Gastroesophageal sphincter (tissue), 4 donors: ENCODE measurements at regions not wholly inside any gene's neighbourhood (a gene's known extent, or its start where the extent isn't known, plus 50 kb on each side); places are given as distances from the start of the nearest gene placed in this dataset.

Experiments
- ATAC-seq: fragments of 150-250 bp; one replicate; pipeline ENCODE4 v1.9.1; 2016; ENCODE audit warnings: mild to moderate bottlenecking, moderate library complexity
- H3K27ac ChIP-seq, 4 donors: fragments of 200-600 bp; sonication (generic) in 3 of 4; 1 replicate in 3 of 4; 2 replicates in 1 of 4; pipeline ENCODE4 v1.5.1; 2016 to 2019
- H3K27me3 ChIP-seq: fragments of 200-600 bp; sonication (generic); one replicate; pipeline ENCODE4 v1.5.1; 2019
- H3K36me3 ChIP-seq, 2 donors: fragments of 200-600 bp; sonication (generic); one replicate each; pipeline ENCODE4 v1.5.1; 2019; ENCODE audit warnings: control low read depth in 1 of 2
- H3K4me1 ChIP-seq, 3 donors: fragments of 200-600 bp; sonication (generic); 1 replicate in 2 of 3; 2 replicates in 1 of 3; pipeline ENCODE4 v1.5.1; 2016 to 2019; ENCODE audit warnings: control low read depth in 2 of 3
- H3K4me3 ChIP-seq, 2 donors: fragments of 200-600 bp; sonication (generic); one replicate each; pipeline ENCODE4 v1.5.1; 2019; ENCODE audit warnings: mild to moderate bottlenecking in 1 of 2, moderate library complexity in 1 of 2
- H3K9me3 ChIP-seq, 3 donors: fragments of 200-600 bp; sonication (generic); one replicate each; pipeline ENCODE4 v1.5.1; 2017 to 2019; ENCODE audit warnings: control low read depth in 2 of 3
- EP300 ChIP-seq: sonication (generic); formaldehyde crosslinking; IDR thresholded peaks from one replicate; pipeline ENCODE4 v1.6.1; 2017; ENCODE audit warnings: antibody characterized with exemption, mild to moderate bottlenecking
- POLR2A ChIP-seq, 2 donors: fragments of 450-650 bp; IDR thresholded peaks; one replicate each; pipeline ENCODE4 v1.6.1; 2017; ENCODE audit warnings: antibody characterized with exemption in 2 of 2, mild to moderate bottlenecking in 2 of 2, moderate library complexity in 1 of 2
- POLR2AphosphoS5 ChIP-seq: sonication (generic); formaldehyde crosslinking; IDR thresholded peaks from one replicate; pipeline ENCODE4 v1.6.1; 2017; ENCODE audit warnings: antibody characterized with exemption
- WGBS, 2 donors: methylation state at CpG; one replicate each; pipeline ENCODE4 v1.1.5; 2018; ENCODE audit warnings: low coverage in 1 of 2; 5-methylcytosine and 5-hydroxymethylcytosine counted together
- TF ChIP-seq, protein P1 (sequence below), 4 experiments: fragments of 200-600 bp in 2 of 4; fragments of 450-650 bp in 2 of 4; sonication (generic) in 1 of 4; IDR thresholded peaks; one replicate each; pipeline ENCODE4 v1.5.1; 2017 to 2019; ENCODE audit warnings: antibody characterized with exemption in 4 of 4, mild to moderate bottlenecking in 2 of 4, moderate library complexity in 2 of 4

DNA sequence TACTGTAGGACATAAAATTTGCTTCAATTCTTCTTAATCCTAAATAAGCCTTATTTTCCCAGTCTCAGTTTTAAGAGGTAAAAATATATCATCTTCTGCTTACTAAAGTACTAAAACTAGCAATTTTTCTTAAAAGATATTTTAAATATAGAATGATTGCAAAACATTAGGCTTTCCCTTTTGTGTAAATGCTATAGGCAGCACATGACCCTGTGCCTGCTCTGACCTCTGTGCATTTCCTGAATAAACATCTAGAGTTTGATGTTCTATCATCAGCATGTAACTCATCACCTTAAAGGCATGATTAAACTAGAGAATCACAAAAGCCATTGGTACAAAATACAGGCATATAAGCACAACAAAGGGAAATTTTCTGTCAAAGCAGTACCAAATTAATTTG is 422.7 kb downstream of the TFAP2B start:
- H3K4me3 ChIP-seq: no peak overlapping the region
- no peak for TF ChIP-seq POLR2A (IDR thresholded peaks at IDR 0.05)
- TF ChIP-seq, protein P1, sequence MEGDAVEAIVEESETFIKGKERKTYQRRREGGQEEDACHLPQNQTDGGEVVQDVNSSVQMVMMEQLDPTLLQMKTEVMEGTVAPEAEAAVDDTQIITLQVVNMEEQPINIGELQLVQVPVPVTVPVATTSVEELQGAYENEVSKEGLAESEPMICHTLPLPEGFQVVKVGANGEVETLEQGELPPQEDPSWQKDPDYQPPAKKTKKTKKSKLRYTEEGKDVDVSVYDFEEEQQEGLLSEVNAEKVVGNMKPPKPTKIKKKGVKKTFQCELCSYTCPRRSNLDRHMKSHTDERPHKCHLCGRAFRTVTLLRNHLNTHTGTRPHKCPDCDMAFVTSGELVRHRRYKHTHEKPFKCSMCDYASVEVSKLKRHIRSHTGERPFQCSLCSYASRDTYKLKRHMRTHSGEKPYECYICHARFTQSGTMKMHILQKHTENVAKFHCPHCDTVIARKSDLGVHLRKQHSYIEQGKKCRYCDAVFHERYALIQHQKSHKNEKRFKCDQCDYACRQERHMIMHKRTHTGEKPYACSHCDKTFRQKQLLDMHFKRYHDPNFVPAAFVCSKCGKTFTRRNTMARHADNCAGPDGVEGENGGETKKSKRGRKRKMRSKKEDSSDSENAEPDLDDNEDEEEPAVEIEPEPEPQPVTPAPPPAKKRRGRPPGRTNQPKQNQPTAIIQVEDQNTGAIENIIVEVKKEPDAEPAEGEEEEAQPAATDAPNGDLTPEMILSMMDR (IDR thresholded peaks at IDR 0.05): no peak
- TF ChIP-seq POLR2AphosphoS5: no peak
- TF ChIP-seq EP300: no peak
- ATAC-seq: no peak

DNA sequence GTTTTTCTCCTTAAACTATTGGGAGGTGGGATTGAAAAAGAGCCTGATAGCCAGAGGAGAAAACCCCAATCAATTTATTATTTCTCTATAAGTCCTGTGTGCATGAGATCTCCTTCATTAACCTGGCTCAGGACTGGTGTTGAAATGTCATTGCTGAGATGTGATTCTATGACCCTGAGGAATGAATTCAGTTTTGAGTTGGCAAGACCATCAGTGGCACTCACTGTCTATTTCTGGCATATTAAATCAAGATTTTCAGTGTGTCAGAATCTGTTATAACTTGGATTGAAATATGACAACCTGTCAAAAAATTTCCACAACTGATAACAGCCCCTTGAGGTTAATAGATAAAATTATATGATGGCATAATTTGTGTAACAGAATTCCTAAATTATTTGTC is 431.1 kb downstream of the TFAP2B start:
- Histone ChIP-seq H3K36me3 (no peaks in the 10 kb centered on the region), H3K27ac (no peak overlapping the region), H3K4me3 (no peak overlapping the region), H3K4me1 (no peaks in the 10 kb centered on the region), H3K27me3 (no peaks in the 10 kb centered on the region), H3K9me3 (no peaks in the 10 kb centered on the region)
- ATAC-seq: no peak
- TF ChIP-seq POLR2AphosphoS5 (no peak), POLR2A (IDR thresholded peaks at IDR 0.05) (no peak), EP300 (no peak)
- TF ChIP-seq, protein P1 (IDR thresholded peaks at IDR 0.05): no peak

More for the DNA sequence above, 422.7 kb downstream of the TFAP2B start:
- no peak overlapping the region for H3K27ac ChIP-seq
- no peaks in the 10 kb centered on the region for H3K4me1 ChIP-seq
- H3K36me3 ChIP-seq: no peaks in the 10 kb centered on the region
- peaks cover 6% of the 10 kb centered on the region for H3K27me3 ChIP-seq
- no peaks in the 10 kb centered on the region for H3K9me3 ChIP-seq

DNA sequence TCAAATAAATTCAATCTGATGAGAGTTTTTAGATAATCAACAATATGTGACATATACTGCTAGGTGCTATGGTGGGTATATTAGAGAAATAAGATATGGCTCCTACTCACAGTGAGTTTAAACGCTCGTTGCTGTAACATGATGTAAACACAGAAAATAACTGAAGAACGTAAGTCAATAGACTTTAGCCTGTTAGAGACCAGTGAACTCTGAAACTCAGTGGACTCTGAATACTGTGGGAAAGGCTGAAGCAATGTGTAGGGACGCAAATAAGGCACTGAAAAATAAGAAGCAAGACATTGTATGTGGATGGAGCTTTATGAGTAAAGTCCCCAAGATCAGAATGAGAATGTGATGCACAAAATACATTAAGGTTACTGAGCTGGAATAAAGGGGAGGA is 431.6 kb downstream of the TFAP2B start:
- H3K36me3 ChIP-seq: no peaks in the 10 kb centered on the region
- H3K4me3 ChIP-seq: no peak overlapping the region
- TF ChIP-seq POLR2A (IDR thresholded peaks at IDR 0.05) (no peak), POLR2AphosphoS5 (no peak), EP300 (no peak)
- TF ChIP-seq, protein P1 (IDR thresholded peaks at IDR 0.05): no peak
- 38 to 58% methylated on average over 4 of the region's 4 CpGs for WGBS, 2 donors
- no peak overlapping the region for H3K27ac ChIP-seq
- H3K4me1 ChIP-seq: no peaks in the 10 kb centered on the region
- H3K9me3 ChIP-seq: no peaks in the 10 kb centered on the region
- no peak for ATAC-seq
- H3K27me3 ChIP-seq: no peaks in the 10 kb centered on the region

DNA sequence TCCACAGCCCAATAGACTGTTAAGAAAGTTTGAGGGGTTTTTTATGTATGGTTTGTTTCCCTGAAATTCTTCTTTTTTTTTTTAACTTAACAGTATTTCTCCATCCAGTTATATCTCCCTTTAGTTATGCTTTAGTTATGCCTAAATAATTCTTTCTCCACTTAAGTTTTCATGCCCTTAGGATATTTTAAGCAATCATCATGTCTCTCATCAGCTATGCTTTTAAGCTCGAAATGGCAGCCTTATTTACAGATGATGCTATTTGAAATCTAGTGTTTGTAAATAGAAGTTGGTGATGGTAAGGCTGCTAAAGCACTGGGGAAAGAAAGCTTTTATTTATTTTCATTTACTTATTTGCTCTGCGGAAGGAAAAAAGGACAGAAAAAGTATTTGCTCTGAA is 439.3 kb downstream of the TFAP2B start:
- Histone ChIP-seq H3K9me3 (no peaks in the 10 kb centered on the region), H3K27ac (no peak overlapping the region), H3K27me3 (no peaks in the 10 kb centered on the region), H3K36me3 (no peaks in the 10 kb centered on the region), H3K4me1 (no peaks in the 10 kb centered on the region), H3K4me3 (no peak overlapping the region)
- TF ChIP-seq, protein P1 (IDR thresholded peaks at IDR 0.05): no peak
- no peak for ATAC-seq
- WGBS, 2 donors: 84 to 86% methylated on average over 2 of the region's 2 CpGs

DNA sequence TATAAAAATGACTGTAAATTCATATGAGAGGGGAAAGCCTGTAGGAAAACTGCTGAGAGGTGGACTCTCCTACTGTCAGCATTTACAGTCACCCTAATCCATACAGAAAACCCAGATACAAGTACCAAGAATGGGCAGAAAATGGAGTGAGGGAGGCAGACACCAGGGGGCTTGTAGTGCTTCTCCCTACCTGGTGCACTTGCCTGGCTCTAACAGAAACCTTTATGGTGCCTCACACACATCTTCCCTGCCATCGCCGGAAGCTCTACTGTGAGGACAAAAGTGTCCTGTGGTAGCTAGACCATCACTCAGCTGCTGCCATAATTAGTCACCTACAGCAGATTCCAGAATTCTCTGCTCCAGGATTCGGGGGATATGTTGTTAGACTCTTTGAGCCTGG is 441.3 kb downstream of the TFAP2B start:
- WGBS, 2 donors: 69% methylated on average over 2 to 3 of the region's 3 CpGs
- Histone ChIP-seq H3K9me3 (no peaks in the 10 kb centered on the region), H3K4me1 (no peaks in the 10 kb centered on the region), H3K36me3 (no peaks in the 10 kb centered on the region), H3K4me3 (no peak overlapping the region), H3K27me3 (no peaks in the 10 kb centered on the region), H3K27ac (no peak overlapping the region)
- TF ChIP-seq POLR2A (IDR thresholded peaks at IDR 0.05) (no peak), EP300 (no peak), POLR2AphosphoS5 (no peak)
- TF ChIP-seq, protein P1 (IDR thresholded peaks at IDR 0.05): no peak
- no peak for ATAC-seq
